GM19463 (cell line): ENCODE measurements at regions not wholly inside any gene's neighbourhood (a gene's known extent, or its start where the extent isn't known, plus 50 kb on each side); places are given as distances from the start of the nearest gene placed in this dataset.

Source experiments
- ATAC-seq: cut with Tn5 transposase; IDR thresholded peaks from one replicate; pipeline ENCODE4 v1.9.1; 2021; ENCODE audit warnings: mild to moderate bottlenecking, moderate library complexity; ENCODE audit not compliant: unreplicated experiment

DNA sequence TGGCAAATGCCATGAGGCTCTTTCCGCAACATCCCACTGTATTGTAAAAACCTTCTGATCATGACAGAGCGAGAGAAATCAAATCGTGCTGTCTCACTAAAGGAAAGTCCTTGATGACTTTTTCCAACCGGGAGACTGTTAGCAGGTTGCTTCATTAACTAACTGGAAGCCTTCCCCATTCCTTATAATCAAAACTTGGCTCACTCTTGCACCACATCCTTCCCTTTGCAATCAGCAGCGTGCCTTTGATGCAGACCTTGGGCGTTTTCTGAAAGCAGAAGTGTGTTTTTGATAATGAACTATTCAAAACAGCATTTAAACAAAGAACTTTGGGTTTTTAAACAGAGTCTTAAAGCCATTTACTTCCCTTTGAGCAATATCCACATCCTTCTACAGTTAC, 96.2 kb upstream of the CNR1 start:
- no peak for ATAC-seq

GRCh38 chr6:88251301-88251700, 85.2 kb upstream of the CNR1 start:
- ATAC-seq: no peak

DNA sequence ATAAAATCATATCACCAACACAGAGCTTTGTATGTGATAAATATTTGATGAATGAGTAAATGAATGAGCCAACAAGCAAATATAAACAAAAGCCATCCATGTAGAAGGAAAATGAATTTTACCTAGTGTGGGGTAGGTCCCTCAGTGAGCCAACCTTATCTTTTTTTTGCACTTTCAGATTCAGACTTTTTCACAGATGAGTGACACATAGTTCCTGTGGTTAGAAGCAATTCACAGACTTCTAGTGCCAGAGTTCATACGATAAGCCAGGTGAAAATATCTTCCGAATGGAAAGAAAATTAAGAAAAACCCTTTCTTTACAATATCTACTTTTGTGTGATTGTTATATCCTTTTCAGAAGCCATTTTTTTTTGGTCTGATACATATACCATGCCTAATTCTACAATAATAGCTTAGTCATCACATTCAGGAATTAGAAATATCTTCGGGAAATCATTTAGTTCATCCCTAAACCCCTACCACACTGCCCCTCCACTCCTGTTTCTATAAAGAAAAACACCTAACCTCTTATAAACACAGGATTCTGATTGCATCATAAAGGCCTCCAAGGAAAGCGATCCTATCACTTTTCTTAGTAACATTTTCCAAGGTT, 82.7 kb upstream of the CNR1 start:
- no peak for ATAC-seq

GRCh38 chr6:88246654-88247053, 80.5 kb upstream of the CNR1 start:
- no peak for ATAC-seq

DNA sequence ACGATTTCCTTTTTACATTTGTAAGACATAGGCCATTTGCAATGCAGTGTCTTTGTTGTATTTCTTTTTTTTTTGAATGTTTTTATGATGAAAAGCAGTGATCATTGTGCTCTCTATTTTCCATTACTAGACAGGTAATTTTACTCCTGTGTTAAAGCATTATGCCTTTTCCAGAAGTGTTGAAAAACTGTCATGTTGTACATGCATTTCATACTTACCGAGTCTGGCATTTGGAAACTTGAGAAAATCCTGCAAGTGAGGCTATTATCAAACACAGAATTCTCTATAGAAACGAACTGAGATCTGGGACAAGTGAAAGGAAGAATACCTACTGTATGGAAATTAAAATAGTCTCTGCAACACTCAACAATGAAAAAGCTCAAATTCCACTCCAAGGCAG, 78.6 kb upstream of the CNR1 start:
- no peak for ATAC-seq

DNA sequence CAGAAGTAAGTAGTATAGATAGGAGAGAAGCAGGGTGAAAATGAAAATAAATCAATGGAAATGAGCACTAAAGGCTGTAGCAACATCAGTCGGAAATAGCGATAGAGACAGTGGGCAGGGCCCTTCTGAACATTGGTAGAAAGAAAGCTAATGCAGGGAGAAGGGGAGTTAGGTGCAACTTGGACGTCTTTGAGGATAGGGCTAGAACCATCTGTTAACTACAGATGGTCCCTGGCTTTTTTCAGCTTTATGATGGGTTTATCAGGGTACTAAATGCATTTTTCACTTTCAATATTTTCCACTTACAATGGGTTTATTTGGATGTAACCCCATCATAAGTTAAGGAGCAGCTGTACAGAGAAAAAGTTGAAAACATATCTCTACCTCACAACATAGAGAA, 72.8 kb upstream of the CNR1 start:
- ATAC-seq: no peak

DNA sequence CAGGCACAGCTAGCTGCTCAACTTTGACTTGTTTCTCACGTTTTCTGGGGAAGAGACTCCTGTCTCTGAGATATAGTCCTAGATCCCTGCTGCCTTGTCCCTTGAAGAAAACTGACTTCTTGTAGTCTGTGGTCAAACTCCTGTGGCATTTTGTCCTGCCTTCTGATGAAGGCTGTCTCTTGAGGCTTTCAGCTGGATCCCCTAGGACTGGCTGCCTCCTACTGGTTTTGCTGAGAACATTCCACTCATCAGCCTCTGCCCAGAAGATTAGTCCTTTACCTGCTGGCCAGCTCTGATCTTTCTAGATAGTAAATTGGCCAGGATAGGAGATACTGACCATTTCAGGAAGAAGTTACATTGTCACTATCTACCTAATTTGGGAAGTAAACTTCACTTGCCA, 71.9 kb upstream of the CNR1 start:
- ATAC-seq: peak; percentile 56

GRCh38 chr6:88236612-88237360, 70.6 kb upstream of the CNR1 start:
- ATAC-seq: no peak

- ATAC-seq: no peak
Measured at GRCh38 chr6:88232753-88233152, 66.6 kb upstream of the CNR1 start.

GRCh38 chr6:88223298-88223697, 57.2 kb upstream of the CNR1 start:
- ATAC-seq: no peak

DNA sequence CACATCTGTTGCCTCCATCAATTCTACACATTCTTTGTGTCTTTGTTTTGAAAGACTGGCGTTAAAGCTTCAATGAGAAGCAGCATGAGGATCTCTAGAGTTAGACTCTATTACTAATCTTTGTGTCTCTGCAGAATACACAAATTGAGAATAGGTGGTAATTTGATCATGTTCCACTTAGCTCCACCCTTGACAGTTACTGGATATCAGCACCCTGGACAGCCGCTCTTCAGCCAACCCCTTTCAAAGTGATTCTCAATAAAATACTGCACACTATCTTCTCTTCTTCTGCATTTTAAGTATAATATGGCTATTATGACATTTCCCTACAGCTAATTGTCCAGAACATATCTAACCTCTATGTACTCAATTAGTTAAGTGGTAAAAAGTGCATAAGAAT, 54.3 kb upstream of the CNR1 start:
- ATAC-seq: no peak

DNA sequence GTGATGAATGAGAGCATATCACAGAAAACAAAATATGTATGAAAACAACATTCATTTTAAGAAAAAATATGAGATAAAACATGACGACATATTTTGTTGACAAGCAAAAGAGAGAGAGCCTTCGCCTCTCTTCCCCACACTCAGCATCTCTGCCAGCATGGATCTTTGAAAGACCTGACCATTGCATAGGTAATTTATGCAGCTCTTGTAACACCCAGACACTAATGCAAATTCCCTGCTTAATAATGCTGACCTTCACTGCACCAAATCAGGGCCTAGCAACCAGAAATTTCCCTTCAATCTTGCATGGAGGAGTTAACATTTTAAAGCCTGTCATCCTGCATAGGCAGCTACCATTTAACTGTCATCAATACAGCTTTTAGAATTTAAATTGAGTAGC, 50.0 kb upstream of the CNR1 start:
- no peak for ATAC-seq
